ENCODE measurements at regions not wholly inside any gene's neighbourhood (a gene's known extent, or its start where the extent isn't known, plus 50 kb on each side); places are given as distances from the start of the nearest gene placed in this dataset.

DNA sequence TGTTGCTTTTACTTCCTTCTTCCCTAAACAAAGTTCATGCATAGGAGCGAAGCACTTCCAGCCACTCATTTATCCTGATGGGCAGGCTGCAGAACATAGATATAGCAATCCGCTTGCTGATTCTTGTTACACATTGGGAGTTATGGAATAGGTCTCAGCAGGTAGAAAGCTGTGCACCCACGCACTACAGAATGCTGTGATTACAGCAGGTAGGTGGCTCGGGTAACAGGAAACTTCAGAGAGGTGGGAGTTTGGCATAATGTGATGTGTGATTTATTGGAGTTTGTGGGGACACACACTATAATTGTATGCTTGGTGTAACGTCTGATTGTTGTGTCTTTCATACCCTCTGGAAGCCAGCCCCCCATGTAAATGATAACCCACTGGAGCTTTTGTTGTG lies 99.2 kb upstream of the MEIS2 start:
- WGBS (ENCODE audit: extremely low coverage, insufficient read length, low lambda C conversion rate): no CpG with 5 or more reads among the region's 5 CpGs
- Histone ChIP-seq H2BK12ac (ENCODE audit: insufficient read length, low read depth, low read length) (no peak overlapping the region), H3K14ac (ENCODE audit: insufficient read depth, low read length) (no peak overlapping the region), H3K9ac (ENCODE audit: extremely low read depth, insufficient read length, low read length) (no peak overlapping the region), H4K5ac (ENCODE audit: insufficient read length, low read depth, low read length) (no peak overlapping the region), H2BK120ac (ENCODE audit: low read depth, low read length, poor library complexity, severe bottlenecking) (no peak overlapping the region), H2BK15ac (ENCODE audit: low read depth, low read length) (no peak overlapping the region), H4K20me1 (ENCODE audit: control insufficient read depth, insufficient read depth, insufficient read length) (no peaks in the 10 kb centered on the region), H2BK5ac (ENCODE audit: insufficient read length, low read length) (no peak overlapping the region), H4K91ac (ENCODE audit: insufficient read length, low read depth, low read length) (no peak overlapping the region), H3K4me1 (ENCODE audit: insufficient read depth, low read length) (no peaks in the 10 kb centered on the region), H3K9me3 (ENCODE audit: control insufficient read depth, low read depth, low read length) (no peaks in the 10 kb centered on the region), H3K4me2 (ENCODE audit: insufficient read depth, insufficient read length, low read length) (no peak overlapping the region), H3K4ac (ENCODE audit: low read depth, low read length) (no peak overlapping the region), H3K23me2 (ENCODE audit: insufficient read length, low read depth, low read length, poor library complexity, severe bottlenecking) (no peaks in the 10 kb centered on the region), H3K23ac (ENCODE audit: insufficient read length, low read depth, low read length) (no peak overlapping the region), H3K18ac (ENCODE audit: insufficient read length, low read depth, low read length) (no peak overlapping the region), H2BK20ac (ENCODE audit: low read depth, low read length, poor library complexity, severe bottlenecking) (no peak overlapping the region), H3T11ph (ENCODE audit: low read length) (no peak overlapping the region), H4K8ac (replicated peaks; ENCODE audit: insufficient read length, low read depth, low read length) (no peak overlapping the region), H3K56ac (ENCODE audit: insufficient read length, low read depth, low read length) (no peak overlapping the region), H2AK5ac (ENCODE audit: insufficient read length, low read length) (no peak overlapping the region), H3K79me1 (ENCODE audit: insufficient read depth, low read depth, low read length, poor library complexity, severe bottlenecking) (no peaks in the 10 kb centered on the region), H2AFZ (ENCODE audit: low read length) (no peak overlapping the region), H3K27ac (ENCODE audit: insufficient read length, low read depth, low read length) (no peak overlapping the region), H3K79me2 (ENCODE audit: insufficient read depth, low read length) (no peaks in the 10 kb centered on the region), H3K27me3 (ENCODE audit: insufficient read depth, low read length) (no peaks in the 10 kb centered on the region)
- Mint-ChIP-seq H3K4me3 (no peak overlapping the region), H3K36me3 (ENCODE audit: insufficient read depth in 1 of 3, low read depth in 3 of 3) (no peaks in the 10 kb centered on the region), H3K9me3 (no peaks in the 10 kb centered on the region), H3K27me3 (ENCODE audit: low read depth) (no peaks in the 10 kb centered on the region), H3K27ac (no peak overlapping the region), H3K4me1 (peaks cover 0 to 2% of the 10 kb centered on the region in 2 experiments; a peak in 2 of 4 replicates)
- no peak for DNase-seq
- no peak for TF ChIP-seq CTCF (conservative IDR thresholded peaks at IDR 0.05)
